Nephron progenitor cell (in vitro differentiated cells): ENCODE measurements at regions not wholly inside any gene's neighbourhood (a gene's known extent, or its start where the extent isn't known, plus 50 kb on each side); places are given as distances from the start of the nearest gene placed in this dataset.

Experiments used
- DNase-seq: peaks from one replicate; pipeline ENCODE4 v3.0.0; 2021
- H3K27ac Mint-ChIP-seq: 2 replicates; pipeline ENCODE4 v1.8.0; 2021; ENCODE audit warnings: mild to moderate bottlenecking, moderate library complexity, mixed read lengths
- H3K27me3 Mint-ChIP-seq: 2 replicates; pipeline ENCODE4 v1.8.0; 2021; ENCODE audit warnings: mild to moderate bottlenecking, low read depth, mixed read lengths; ENCODE audit not compliant: poor library complexity
- H3K36me3 Mint-ChIP-seq: 2 replicates; pipeline ENCODE4 v1.8.0; 2021; ENCODE audit warnings: low read depth, mixed read lengths
- H3K4me1 Mint-ChIP-seq: 2 replicates; pipeline ENCODE4 v1.8.0; 2021; ENCODE audit warnings: mixed read lengths
- H3K4me3 Mint-ChIP-seq: 2 replicates; pipeline ENCODE4 v1.8.0; 2021; ENCODE audit warnings: mild to moderate bottlenecking, moderate library complexity, mixed read lengths
- H3K9me3 Mint-ChIP-seq: 2 replicates; pipeline ENCODE4 v1.8.0; 2021; ENCODE audit warnings: mild to moderate bottlenecking, moderate library complexity, mixed read lengths
- CTCF ChIP-seq: fragments of 200-600 bp; sonication (generic); IDR thresholded peaks from 2 replicates; pipeline ENCODE4 v1.5.0; 2021; ENCODE audit warnings: antibody characterized with exemption

- H3K4me1 Mint-ChIP-seq: peaks cover 15% of the 10 kb centered on the region
- no peak for DNase-seq
- TF ChIP-seq CTCF: no peak
- no peak overlapping the region for H3K27ac Mint-ChIP-seq
- H3K27me3 Mint-ChIP-seq: no peaks in the 10 kb centered on the region
- H3K36me3 Mint-ChIP-seq: no peaks in the 10 kb centered on the region
- no peak overlapping the region for H3K4me3 Mint-ChIP-seq
- H3K9me3 Mint-ChIP-seq: peaks cover 19% of the 10 kb centered on the region
Measured at GRCh38 chr7:24496036-24496435, 77.2 kb upstream of the PALS2 start.

- no peak overlapping the region for H3K27ac Mint-ChIP-seq
- no peak for TF ChIP-seq CTCF
- no peak for DNase-seq
- no peaks in the 10 kb centered on the region for H3K36me3 Mint-ChIP-seq
- H3K4me3 Mint-ChIP-seq: no peak overlapping the region
- peaks cover 17% of the 10 kb centered on the region for H3K9me3 Mint-ChIP-seq
- no peaks in the 10 kb centered on the region for H3K27me3 Mint-ChIP-seq
- peaks cover 26% of the 10 kb centered on the region for H3K4me1 Mint-ChIP-seq
Measured at GRCh38 chr7:24498439-24498838, 74.8 kb upstream of the PALS2 start.

- Mint-ChIP-seq H3K27ac (no peak overlapping the region), H3K4me3 (no peak overlapping the region), H3K27me3 (no peaks in the 10 kb centered on the region), H3K4me1 (peaks cover 29% of the 10 kb centered on the region), H3K9me3 (peaks cover 9% of the 10 kb centered on the region), H3K36me3 (no peaks in the 10 kb centered on the region)
- TF ChIP-seq CTCF: no peak
- no peak for DNase-seq
Measured at GRCh38 chr7:24499871-24500270, 73.4 kb upstream of the PALS2 start.

- Mint-ChIP-seq H3K27me3 (no peaks in the 10 kb centered on the region), H3K4me1 (peaks cover 29% of the 10 kb centered on the region), H3K36me3 (no peaks in the 10 kb centered on the region), H3K4me3 (no peak overlapping the region), H3K27ac (no peak overlapping the region), H3K9me3 (peaks cover 4% of the 10 kb centered on the region)
- no peak for TF ChIP-seq CTCF
- no peak for DNase-seq
Measured at GRCh38 chr7:24500599-24500998, 72.7 kb upstream of the PALS2 start.

- TF ChIP-seq CTCF: no peak
- Mint-ChIP-seq H3K4me3 (no peak overlapping the region), H3K36me3 (no peaks in the 10 kb centered on the region), H3K9me3 (peaks cover 4% of the 10 kb centered on the region), H3K4me1 (peaks cover 29% of the 10 kb centered on the region), H3K27ac (no peak overlapping the region), H3K27me3 (no peaks in the 10 kb centered on the region)
- DNase-seq: no peak
Measured at GRCh38 chr7:24501009-24501408, 72.2 kb upstream of the PALS2 start.

GRCh38 chr7:24501443-24502134, 71.7 kb upstream of the PALS2 start:
- no peak overlapping the region for H3K4me3 Mint-ChIP-seq
- TF ChIP-seq CTCF: no peak
- no peaks in the 10 kb centered on the region for H3K36me3 Mint-ChIP-seq
- no peak for DNase-seq
- H3K9me3 Mint-ChIP-seq: no peaks in the 10 kb centered on the region
- peaks cover 29% of the 10 kb centered on the region for H3K4me1 Mint-ChIP-seq
- H3K27ac Mint-ChIP-seq: no peak overlapping the region
- no peaks in the 10 kb centered on the region for H3K27me3 Mint-ChIP-seq
